HG02943 (cell line): ENCODE measurements at regions not wholly inside any gene's neighbourhood (a gene's known extent, or its start where the extent isn't known, plus 50 kb on each side); places are given as distances from the start of the nearest gene placed in this dataset.
"Not testable (repeated sequence)": the region's sequence is repeated elsewhere in the genome, so short reads cannot be mapped to it uniquely, and the experiment has no call there.

Experiments used
- ATAC-seq: cut with Tn5 transposase; IDR thresholded peaks from one replicate; pipeline ENCODE4 v1.9.1; 2021; ENCODE audit warnings: mild to moderate bottlenecking, low read depth, moderate library complexity; ENCODE audit not compliant: unreplicated experiment

DNA sequence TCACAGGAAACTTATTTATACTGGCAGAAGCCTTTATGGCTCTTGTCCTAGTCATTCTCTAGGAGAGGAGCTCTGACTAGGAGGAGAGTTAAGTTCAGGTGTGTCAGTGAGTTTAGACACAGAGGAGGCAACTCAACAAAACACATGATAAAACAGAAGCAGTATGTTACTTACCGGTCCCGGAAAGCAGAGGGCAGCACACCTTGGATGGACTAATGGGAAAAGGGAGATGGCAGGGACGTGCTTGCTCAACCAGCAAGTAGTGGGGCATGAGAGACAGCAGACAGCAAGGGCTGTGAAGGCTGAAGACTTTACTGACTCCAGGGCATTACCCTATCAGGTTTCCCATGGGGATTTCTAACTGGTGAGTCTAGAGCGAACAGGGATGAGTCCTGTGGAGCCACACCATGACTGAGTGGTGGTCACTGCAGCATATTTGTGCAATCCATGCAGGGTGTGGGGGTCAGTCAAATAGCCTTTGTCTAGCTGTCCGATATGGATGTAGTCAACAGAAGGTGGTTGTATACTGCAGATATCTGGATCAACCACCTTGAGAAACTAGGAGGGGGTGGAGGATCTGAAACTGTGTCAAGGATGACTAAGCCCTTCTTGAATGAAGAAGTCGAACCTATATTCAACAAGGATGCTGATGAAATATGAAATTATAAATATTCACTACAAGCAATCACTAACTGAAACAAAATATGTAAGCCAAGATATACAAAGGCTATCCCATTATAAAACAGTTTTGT is 596.3 kb upstream of the CHRM3 start:
- ATAC-seq = no peak

DNA sequence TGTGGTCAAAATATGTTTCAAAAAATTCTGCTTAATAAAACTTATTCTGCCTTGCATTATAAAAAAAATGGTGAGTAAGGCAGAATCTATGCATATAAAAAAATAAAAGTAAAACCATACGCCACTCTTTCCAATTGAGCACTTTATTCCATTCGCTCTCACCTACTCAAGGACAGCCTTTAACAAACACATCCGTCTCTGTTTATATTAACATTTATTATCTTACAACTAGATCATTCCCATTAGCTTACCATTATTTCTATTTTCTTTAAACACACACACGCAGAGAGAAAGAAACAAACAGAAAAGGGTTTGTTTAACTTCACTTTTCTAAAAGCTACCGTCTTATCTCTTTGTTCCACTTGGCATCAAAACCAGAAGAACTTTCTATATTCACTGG is 598.9 kb upstream of the CHRM3 start:
- ATAC-seq = no peak

DNA sequence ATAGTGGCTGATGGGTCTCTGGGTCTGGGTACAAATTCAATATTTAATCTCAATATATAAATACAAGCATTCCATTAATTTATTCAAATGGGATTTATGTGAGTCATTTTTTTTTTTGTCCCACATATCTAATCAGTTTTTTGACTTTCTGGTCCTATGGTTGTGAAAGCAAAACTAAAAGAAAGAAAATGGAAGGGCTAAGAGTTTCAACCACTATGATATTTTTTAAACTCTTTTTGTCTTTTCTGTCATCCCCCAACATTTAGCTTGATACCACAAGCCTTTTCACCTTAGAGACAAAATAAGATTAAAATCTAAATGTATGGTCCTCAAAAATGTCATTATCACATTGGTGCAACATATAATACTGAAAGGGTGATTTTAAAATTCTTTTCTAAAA is 602.7 kb upstream of the CHRM3 start:
- ATAC-seq = no peak

DNA sequence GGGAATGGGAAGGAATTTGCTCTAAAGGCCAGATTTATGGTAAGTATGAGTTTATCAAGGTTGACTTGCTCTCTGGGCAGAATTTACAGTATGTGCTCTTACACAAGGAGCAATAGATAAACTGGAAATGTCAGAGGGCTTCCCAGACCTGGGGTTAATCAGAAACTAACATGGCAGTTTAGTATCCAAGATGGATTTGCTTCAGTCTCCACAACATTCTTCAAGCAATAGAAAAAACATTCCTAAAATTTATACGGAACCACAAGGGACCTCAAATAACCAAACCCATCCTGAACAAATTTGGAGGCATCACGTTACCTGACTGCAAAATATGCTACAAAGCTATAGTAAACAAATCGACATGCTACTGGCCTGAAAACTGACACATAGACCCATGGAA is 606.7 kb upstream of the CHRM3 start:
- ATAC-seq = no peak

DNA sequence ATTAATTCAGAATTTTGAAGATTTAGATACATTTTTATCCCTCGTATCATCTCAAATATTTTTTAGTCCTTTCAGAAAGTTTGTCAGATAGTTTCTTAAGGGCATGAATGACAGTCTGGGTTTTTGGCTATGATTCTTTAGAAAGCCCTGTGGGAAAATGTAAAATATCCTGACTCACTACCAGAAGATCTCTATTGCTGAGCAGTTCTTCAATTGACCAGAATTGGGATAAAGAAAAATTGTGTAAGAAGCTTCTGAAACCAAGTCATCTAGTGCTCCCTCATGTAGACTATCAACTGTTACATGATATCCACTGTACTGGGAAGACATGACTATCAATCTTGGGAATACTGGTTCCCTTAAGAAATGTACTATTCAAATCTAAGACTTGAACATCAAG is 608.3 kb upstream of the CHRM3 start:
- no peak for ATAC-seq

DNA sequence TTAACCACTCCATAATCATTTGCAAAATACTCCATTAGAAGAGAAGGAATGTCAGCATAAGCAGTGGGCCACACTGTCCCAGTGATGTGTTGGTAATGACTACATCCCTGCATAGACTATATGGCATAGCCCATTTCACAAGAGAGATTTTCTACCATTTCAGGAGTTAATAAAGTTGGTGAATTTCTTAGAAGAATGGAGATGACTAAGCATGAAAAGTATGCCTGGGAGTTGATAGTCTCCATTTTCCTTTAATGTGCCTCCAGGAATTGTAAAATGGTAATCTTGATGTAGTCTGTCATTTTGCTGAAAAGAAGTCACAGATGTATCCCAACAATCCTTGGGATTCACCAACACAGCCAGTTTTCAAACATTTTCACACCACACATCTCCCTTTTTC is 608.8 kb upstream of the CHRM3 start:
- no peak for ATAC-seq

DNA sequence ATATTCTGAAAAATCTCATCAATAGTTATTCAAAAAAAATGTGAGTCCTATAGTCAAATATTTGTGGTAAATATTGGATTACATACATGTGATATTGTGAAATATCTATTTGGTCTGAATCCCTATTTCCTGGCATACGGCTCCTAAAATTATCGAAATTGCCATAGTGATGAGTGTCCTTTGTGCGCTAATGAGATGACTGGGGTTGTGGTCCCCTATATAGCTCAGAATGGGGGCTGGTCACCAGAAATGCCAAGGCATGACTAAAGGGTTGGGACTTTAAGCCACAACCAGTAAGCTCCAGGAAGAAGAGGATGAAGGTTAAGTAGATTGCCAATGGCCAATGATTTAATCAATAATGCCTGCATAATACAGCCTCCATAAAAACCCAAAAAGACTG is 610.2 kb upstream of the CHRM3 start:
- no peak for ATAC-seq

DNA sequence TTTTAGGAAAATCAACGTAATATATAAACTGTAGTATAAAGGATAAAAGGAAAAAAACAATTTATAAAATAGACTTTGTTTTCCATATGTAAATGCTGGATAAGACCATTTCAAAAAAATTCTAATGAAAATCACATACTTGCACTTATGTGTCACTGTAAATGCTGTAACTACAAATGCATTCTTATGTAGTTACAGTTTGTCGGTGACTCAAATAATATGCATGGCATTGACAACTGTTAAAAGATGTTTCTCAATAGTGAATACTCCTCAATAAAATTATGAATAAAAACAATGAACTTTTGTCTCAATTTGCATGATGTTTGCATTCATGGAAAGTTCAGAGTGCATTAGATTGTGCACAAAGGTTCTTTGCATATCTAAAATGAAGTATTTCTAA is 614.0 kb upstream of the CHRM3 start:
- no peak for ATAC-seq

DNA sequence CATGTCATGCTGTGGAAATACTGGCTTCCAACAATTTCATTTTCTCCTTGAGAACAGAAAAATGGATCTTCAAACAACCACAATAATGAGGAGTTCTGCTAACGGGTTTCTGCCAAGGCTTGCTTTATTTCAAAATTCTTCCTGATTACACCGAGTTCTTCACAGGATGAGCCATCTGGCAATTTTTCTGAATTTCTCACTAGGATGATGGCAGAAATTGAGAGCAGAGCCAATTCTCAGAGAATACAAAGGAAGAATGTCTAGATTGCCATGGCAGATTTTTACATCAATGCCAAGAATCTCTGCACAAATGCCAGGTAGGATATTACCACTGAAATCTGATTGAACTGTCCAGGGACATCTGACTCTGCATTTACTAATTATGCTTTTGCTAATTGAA is 619.0 kb upstream of the CHRM3 start:
- ATAC-seq = no peak

DNA sequence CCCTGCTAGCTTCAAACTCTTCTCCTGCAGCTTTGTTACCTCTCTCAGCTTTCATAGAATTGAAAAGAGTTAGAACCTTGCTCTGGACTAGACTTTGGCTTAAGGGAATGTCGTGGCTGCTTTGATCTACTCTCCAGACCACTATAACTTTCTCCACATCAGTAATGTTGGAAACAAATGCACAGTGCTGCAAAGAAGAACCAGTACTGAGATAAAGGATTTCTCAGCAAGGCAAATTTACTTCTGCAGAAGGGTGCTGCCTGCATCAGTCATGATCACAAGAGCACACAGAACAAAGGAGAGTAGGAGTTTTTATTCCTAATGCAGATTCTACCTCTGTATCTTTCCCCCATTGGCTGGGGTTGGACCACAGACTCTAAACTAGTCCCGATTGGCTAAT is 621.6 kb upstream of the CHRM3 start:
- ATAC-seq = no peak

DNA sequence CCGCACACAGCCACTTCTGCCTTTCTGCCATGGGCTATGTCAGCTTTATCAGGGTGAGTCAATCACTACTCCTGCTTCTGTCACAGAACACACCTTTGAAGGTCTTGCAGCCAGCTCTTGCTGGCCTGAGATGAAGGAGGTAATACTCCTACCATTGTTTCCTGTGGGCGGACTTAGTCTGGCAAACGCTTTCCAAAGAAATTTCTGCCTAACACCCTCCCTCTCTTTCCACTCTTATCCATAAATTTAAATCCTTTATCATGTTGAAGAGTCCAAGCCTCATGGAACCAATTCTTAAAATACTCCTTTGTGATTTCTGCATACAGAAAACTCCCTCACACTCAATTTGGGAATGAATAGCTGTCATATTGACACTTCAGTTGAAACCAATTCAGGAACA is 633.1 kb upstream of the CHRM3 start:
- no peak for ATAC-seq

DNA sequence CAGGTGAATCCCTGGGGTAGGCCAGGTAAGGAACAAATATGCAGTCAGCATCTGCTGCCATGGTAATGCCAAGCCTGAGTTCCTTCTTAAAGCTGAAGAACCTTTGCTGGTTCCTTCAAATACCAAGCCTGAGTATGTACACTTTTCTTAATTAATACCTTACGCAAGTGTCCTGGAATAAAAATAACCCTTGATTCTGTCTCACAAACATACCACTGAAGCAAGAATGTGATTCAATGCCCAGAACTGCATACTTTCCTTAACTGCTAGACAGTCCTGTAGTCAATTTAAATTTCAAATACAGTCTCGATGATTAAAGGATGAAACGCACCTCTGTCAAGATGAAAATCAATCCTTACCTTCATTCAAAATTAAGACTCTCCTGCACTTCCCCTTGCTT is 634.0 kb upstream of the CHRM3 start:
- ATAC-seq = no peak

DNA sequence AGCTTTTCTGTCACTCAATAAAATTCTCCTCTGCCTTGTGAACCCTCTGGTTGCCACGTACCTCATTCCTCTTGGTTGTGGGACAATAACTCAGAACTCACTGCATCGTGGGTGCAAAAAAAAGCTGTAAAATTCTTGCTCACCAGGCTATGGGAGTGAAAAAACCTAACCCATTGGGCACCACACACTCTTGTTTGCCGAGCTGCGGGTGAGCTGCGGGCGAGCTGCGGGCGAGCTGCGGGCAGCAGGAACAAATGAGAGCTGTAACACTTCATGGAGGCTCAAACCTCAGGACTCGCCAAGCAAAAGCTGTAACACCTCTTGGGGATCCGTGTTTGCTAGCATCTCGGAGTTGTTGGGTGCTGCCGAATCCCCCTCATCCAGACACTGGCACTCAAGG is 641.3 kb upstream of the CHRM3 start:
- ATAC-seq = no peak

DNA sequence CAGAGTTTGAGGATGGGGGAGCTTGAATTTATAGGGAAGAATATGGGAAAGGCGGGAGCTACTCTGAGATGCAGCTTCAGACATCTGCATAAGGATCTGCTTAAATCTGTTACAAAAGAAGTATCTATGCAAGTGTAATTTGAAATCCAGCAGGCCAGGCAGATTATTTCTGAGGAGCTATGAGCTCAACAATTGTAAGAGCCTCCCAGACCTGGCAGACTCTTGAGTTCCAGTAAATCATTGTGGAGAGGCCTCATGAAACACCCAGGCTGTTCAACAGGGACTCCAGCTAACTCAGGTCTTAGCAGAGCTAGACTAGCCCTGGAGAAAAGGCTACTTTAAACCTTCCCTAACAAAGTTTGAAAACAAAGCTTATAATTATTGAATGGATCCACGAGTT is 647.5 kb upstream of the CHRM3 start:
- ATAC-seq = no peak

DNA sequence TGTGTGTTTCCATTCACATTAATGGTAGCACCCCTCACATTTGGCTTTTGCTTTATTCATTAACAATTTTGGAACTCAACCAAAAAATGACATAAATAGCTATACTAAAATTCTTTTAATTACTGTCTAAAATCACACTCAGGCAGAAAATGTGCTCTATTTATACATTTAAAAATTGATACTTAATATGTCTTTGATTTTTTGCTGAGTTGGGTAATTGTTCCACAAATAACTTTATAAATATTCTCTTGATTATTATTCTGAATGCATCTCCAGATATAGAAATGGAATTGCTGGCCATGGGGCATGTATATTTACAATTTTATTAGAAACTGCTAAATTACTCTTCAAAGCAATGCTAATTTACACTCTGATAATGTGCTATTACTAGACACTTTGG is 658.7 kb upstream of the CHRM3 start:
- ATAC-seq = no peak

DNA sequence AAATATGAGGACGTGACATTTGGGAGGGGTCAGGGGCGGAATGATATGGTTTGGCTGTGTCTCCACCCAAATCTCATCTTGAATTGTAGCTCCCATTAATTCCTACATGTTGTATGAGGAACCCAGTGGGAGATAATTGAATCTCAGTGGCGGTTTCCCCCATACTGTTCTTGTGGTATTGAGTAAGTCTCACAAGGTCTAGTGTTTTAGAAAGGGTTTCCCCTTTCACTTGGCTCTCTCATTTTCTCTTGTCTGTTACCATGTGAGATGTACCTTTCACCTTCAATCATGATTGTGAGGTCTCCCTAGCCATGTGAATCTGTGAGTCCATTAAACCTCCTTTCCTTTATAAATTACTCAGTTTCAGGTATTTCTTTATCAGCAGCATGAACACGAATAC is 663.6 kb upstream of the CHRM3 start:
- ATAC-seq = no peak

DNA sequence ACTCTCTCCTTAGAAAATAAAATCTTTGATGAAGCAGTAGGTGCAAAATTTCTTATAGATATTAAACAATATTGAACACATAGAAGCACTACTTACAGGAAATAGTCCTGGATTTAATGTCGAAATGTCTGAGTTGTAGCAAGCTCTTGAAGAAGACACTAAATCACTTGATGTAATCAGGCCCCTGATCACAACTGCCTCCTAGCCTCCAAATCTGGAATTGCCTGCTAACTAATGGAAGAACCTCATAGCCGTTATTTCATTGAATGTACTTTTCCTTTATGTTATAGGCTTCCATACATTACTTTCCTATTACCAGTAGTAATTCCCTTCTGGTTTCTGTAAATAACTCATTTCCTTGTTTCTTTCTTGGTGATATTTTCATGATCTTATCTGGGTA is 675.7 kb upstream of the CHRM3 start:
- no peak for ATAC-seq

DNA sequence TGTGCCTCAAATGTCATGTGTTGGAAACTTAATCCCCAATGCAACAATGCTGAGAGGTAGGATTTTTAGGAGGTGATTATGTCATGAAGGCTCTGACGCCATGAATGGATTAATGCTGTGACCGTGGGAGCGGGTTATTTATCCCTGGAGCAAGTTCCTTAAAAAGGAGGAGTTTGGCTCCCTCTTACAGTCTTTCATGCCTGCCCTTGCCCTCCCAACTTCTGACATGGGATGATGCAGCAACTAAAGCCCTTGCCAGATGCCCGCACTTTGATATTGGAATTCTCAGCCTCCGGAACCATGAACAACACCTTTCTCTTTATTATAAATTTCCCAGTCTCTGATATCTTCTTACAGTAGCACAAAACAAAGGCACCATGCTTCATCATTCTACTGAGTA is 685.3 kb upstream of the CHRM3 start:
- ATAC-seq = no peak

DNA sequence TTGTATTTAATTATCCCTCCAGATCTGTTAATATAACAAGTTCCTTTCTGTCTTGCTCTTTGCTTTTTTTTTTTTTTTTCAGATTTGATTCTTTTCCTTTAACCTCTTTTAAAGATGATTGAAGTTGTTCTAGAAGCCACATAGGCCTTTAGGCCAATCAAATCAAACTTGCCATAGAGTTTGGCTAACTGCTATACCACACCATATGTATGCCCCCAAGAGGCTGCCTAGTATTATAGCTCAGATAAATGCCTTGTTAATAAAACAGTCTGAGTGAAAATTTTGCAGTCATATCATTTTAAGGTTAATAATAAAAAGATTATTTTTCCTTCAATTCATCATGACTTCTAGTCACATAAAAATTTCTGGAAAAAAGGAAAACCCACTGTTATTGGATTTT is 696.0 kb upstream of the CHRM3 start:
- no peak for ATAC-seq

DNA sequence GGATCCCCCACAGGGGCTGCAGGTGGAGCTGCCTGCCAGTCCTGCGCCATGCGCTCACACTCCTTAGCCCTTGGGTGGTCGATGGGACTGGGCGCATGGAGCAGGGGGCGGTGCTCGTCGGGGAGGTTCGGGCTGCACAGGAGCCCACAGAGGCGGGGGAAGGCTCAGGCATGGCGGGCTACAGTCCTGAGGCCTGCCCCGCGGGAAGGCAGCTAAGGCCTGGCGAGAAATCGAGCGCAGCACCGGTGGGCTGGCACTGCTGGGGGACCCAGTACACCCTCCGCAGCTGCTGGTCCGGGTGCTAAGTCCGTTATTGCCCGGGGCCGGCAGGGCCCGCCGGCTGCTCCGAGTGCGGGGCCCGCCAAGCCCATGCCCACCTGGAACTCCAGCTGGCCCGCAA is 701.8 kb upstream of the CHRM3 start:
- not testable (repeated sequence) for ATAC-seq

DNA sequence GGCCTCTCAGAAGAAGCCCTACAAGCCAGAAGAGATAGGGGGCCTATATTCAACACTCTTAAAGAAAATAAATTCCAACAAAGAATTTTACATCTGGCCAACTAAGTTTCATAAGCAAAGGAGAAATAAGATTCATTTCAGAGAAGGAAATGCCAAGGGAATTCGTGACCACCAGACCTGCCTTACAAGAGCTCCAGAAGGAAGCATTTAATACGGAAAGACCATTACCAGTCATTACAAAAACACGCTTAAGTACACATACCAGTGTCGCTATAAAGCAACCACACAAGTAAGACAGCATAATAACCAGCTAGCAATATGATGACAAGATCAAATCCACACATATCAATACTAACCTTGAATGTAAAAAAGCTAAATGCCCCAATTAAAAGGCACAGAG is 704.9 kb upstream of the CHRM3 start:
- no peak for ATAC-seq

DNA sequence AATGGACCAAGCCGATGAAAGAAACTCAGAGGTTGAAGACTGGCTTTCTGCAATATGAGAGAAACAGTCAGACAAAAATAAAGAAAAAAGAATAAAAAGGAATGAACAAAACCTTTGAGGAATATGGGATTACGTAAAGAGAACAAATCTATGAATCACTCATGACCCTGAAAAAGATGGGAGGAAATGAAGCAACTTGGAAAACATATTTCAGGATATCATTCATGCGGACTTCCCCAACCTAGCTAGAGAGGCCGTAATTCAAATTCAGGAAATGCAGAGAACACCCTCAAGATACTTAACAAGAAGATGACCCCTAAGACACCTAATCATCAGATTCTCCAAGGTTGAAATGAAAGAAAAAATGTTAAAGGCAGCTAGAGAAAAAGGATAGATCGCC is 705.3 kb upstream of the CHRM3 start:
- ATAC-seq = no peak

DNA sequence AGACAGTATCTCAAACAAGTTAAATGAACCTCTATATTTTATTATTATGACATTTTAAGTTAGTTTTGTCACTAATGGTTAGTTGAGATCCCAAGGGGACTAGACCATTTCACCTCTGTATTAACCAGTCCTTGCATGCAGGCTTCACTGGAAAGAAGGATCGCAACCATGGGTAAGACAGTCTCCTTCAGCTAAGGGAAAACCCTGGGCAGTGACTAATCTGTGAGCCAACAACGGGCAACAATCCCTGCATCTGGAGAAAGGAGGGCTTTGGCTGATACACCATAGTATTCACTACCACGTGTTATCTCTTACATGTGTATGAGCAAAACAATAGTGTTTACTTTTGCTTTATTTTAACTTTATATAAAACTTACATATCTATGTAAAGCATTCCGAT is 708.8 kb upstream of the CHRM3 start:
- no peak for ATAC-seq
